Uterus (tissue), 2 donors: ENCODE measurements at regions not wholly inside any gene's neighbourhood (a gene's known extent, or its start where the extent isn't known, plus 50 kb on each side); places are given as distances from the start of the nearest gene placed in this dataset.

ENCODE experiments used
- POLR2A ChIP-seq, 2 donors: fragments of 450-650 bp; IDR thresholded peaks; one replicate each; pipeline ENCODE4 v1.6.1; 2016; ENCODE audit warnings: antibody characterized with exemption in 2 of 2, mild to moderate bottlenecking in 1 of 2, moderate library complexity in 1 of 2
- TF ChIP-seq, protein P1 (sequence below), 4 experiments: fragments of 200-600 bp in 2 of 4; fragments of 450-650 bp in 2 of 4; sonication (generic) in 2 of 4; IDR thresholded peaks; one replicate each; pipeline ENCODE4 v1.5.1; 2016 to 2019; ENCODE audit warnings: antibody characterized with exemption in 4 of 4, mild to moderate bottlenecking in 2 of 4, moderate library complexity in 1 of 4

DNA sequence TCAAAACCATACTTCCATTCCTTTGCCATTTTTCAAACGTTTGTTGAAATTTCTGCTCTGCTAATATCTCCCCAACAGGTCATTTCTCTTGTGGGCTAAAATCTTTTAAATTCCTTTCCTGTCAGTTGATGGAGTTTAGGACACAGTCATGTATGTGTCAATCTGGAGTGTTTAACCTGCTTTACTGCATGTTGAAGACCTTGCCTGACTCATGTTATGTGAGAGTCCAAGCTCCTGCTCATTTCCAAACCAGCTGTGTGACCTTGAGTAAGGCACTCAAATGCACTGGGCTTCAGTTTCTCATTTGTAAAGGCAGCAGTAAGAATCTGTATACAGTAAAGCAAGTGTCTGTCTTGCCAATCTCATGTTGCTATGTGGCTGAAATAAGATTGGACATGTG is 171.9 kb upstream of the SPACA1 start:
- TF ChIP-seq, protein P1, sequence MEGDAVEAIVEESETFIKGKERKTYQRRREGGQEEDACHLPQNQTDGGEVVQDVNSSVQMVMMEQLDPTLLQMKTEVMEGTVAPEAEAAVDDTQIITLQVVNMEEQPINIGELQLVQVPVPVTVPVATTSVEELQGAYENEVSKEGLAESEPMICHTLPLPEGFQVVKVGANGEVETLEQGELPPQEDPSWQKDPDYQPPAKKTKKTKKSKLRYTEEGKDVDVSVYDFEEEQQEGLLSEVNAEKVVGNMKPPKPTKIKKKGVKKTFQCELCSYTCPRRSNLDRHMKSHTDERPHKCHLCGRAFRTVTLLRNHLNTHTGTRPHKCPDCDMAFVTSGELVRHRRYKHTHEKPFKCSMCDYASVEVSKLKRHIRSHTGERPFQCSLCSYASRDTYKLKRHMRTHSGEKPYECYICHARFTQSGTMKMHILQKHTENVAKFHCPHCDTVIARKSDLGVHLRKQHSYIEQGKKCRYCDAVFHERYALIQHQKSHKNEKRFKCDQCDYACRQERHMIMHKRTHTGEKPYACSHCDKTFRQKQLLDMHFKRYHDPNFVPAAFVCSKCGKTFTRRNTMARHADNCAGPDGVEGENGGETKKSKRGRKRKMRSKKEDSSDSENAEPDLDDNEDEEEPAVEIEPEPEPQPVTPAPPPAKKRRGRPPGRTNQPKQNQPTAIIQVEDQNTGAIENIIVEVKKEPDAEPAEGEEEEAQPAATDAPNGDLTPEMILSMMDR (IDR thresholded peaks at IDR 0.05), result no peak
- no peak for TF ChIP-seq POLR2A (IDR thresholded peaks at IDR 0.05)
